ENCODE measurements at regions not wholly inside any gene's neighbourhood (a gene's known extent, or its start where the extent isn't known, plus 50 kb on each side); places are given as distances from the start of the nearest gene placed in this dataset.

GRCh38 chr7:17633067-17633466 lies 307.2 kb downstream of the SNX13 start:
- Histone ChIP-seq H3K4me3 (ENCODE audit: low read depth, low read length) (no peak overlapping the region), H3K27me3 (ENCODE audit: control insufficient read depth, insufficient read depth, low read length) (no peaks in the 10 kb centered on the region), H3K36me3 (ENCODE audit: control insufficient read depth, insufficient read depth, low read length) (no peaks in the 10 kb centered on the region)
- DNase-seq (ENCODE audit: low read depth) = no peak
- TF ChIP-seq CTCF (IDR thresholded peaks at IDR 0.05; ENCODE audit: insufficient read depth, low read length, poor library complexity, severe bottlenecking) = no peak

- no peaks in the 10 kb centered on the region for H3K36me3 ChIP-seq (ENCODE audit: control insufficient read depth, insufficient read depth, low read length)
- DNase-seq (ENCODE audit: low read depth) = no peak
- no peaks in the 10 kb centered on the region for H3K27me3 ChIP-seq (ENCODE audit: control insufficient read depth, insufficient read depth, low read length)
- no peak overlapping the region for H3K4me3 ChIP-seq (ENCODE audit: low read depth, low read length)
- no peak for TF ChIP-seq CTCF (IDR thresholded peaks at IDR 0.05; ENCODE audit: insufficient read depth, low read length, poor library complexity, severe bottlenecking)
These were observed 301.6 kb downstream of the SNX13 start for GRCh38 chr7:17638727-17639126.

- TF ChIP-seq CTCF (IDR thresholded peaks at IDR 0.05; ENCODE audit: insufficient read depth, low read length, poor library complexity, severe bottlenecking) = peak; percentile 66
- H3K36me3 ChIP-seq (ENCODE audit: control insufficient read depth, insufficient read depth, low read length) = no peaks in the 10 kb centered on the region
- H3K27me3 ChIP-seq (ENCODE audit: control insufficient read depth, insufficient read depth, low read length) = no peaks in the 10 kb centered on the region
- no peak overlapping the region for H3K4me3 ChIP-seq (ENCODE audit: low read depth, low read length)
- no peak for DNase-seq (ENCODE audit: low read depth)
These were observed 299.4 kb downstream of the SNX13 start for GRCh38 chr7:17640730-17641377.

- H3K27me3 ChIP-seq (ENCODE audit: control insufficient read depth, insufficient read depth, low read length) = no peaks in the 10 kb centered on the region
- H3K4me3 ChIP-seq (ENCODE audit: low read depth, low read length) = no peak overlapping the region
- no peaks in the 10 kb centered on the region for H3K36me3 ChIP-seq (ENCODE audit: control insufficient read depth, insufficient read depth, low read length)
- no peak for DNase-seq (ENCODE audit: low read depth)
- no peak for TF ChIP-seq CTCF (IDR thresholded peaks at IDR 0.05; ENCODE audit: insufficient read depth, low read length, poor library complexity, severe bottlenecking)
These were observed 294.8 kb downstream of the SNX13 start for GRCh38 chr7:17645500-17645899.

- Histone ChIP-seq H3K36me3 (ENCODE audit: control insufficient read depth, insufficient read depth, low read length) (no peaks in the 10 kb centered on the region), H3K4me3 (ENCODE audit: low read depth, low read length) (no peak overlapping the region), H3K27me3 (ENCODE audit: control insufficient read depth, insufficient read depth, low read length) (no peaks in the 10 kb centered on the region)
- no peak for DNase-seq (ENCODE audit: low read depth)
- TF ChIP-seq CTCF (IDR thresholded peaks at IDR 0.05; ENCODE audit: insufficient read depth, low read length, poor library complexity, severe bottlenecking) = peak; percentile 43
These were observed 293.9 kb downstream of the SNX13 start for GRCh38 chr7:17646253-17646956.

Measured in kidney epithelial cell (primary cell).